ENCODE measurements at regions not wholly inside any gene's neighbourhood (a gene's known extent, or its start where the extent isn't known, plus 50 kb on each side); places are given as distances from the start of the nearest gene placed in this dataset.

GRCh38 chr4:77413766-77414165 is 191.9 kb upstream of the CXCL13 start:
- H3K27me3 ChIP-seq, result no peaks in the 10 kb centered on the region
- no peaks in the 10 kb centered on the region for H3K36me3 ChIP-seq
- no peak for TF ChIP-seq CTCF (IDR thresholded peaks at IDR 0.05)
- TF ChIP-seq EP300 (IDR thresholded peaks at IDR 0.05), result no peak
- WGBS, result 46% methylated on average over 3 of the region's 3 CpGs
- H3K27ac ChIP-seq, result no peak overlapping the region
- no peak for DNase-seq (ENCODE audit: low spot score in 2 of 2)
- H3K4me1 ChIP-seq, result no peaks in the 10 kb centered on the region
- no peak overlapping the region for H3K4me3 ChIP-seq
- no peaks in the 10 kb centered on the region for H3K9me3 ChIP-seq

- Histone ChIP-seq H3K4me3 (no peak overlapping the region), H3K9me3 (no peaks in the 10 kb centered on the region), H3K36me3 (no peaks in the 10 kb centered on the region), H3K27me3 (no peaks in the 10 kb centered on the region), H3K27ac (no peak overlapping the region), H3K4me1 (no peaks in the 10 kb centered on the region)
- no peak for DNase-seq (ENCODE audit: low spot score in 2 of 2)
- TF ChIP-seq POLR2A (IDR thresholded peaks at IDR 0.05) (no peak), POLR2AphosphoS5 (IDR thresholded peaks at IDR 0.05) (no peak), CTCF (IDR thresholded peaks at IDR 0.05) (no peak), EP300 (IDR thresholded peaks at IDR 0.05) (no peak)
Measured at GRCh38 chr4:77415689-77416088, 189.9 kb upstream of the CXCL13 start.

DNA sequence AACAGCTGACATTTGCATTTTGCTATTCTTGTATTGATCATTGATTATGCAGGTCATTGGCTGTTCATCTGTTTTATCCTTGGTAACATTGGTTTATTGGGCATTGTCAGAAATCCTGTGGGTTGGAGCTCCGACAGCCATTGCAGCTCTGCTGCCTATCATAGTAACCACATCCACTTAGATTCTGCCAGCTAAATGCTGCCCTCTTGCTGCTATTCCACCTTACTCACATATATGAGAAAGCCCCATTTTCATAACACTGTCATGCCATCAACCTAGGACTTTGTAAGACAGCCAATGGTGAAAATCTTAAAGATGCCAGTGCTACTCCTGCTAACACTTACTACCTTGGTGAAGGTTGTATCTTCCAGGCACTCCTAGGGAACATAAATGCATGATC is 187.3 kb upstream of the CXCL13 start:
- H3K36me3 ChIP-seq, result no peaks in the 10 kb centered on the region
- no peaks in the 10 kb centered on the region for H3K27me3 ChIP-seq
- no peaks in the 10 kb centered on the region for H3K9me3 ChIP-seq
- H3K27ac ChIP-seq, result no peak overlapping the region
- TF ChIP-seq POLR2AphosphoS5 (IDR thresholded peaks at IDR 0.05) (no peak), CTCF (IDR thresholded peaks at IDR 0.05) (peak in 1 of 2 donors; percentile 5)
- H3K4me3 ChIP-seq, result no peak overlapping the region
- DNase-seq (ENCODE audit: low spot score in 2 of 2), result no peak
- WGBS, result 40% methylated on average over 1 of the region's 1 CpG
- H3K4me1 ChIP-seq, result no peaks in the 10 kb centered on the region

DNA sequence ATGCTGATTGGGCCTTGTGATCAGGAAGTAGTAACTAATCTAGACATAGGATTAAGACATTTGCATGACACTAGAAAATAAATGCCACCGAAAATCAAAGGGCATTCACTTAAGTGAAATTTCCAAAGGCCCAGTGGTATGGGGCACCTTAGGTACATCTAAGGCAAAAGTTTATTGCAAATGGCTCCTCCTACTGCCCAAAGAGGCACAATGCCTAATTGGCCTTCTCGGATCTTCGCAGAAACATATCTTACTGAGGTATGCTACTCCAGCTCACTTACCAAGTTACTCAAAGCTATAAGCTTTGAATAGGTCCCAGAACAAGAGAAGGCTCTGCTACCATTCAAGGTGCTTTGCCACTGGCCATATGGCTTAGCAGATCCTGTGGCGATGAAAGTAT is 174.8 kb upstream of the CXCL13 start:
- no peak for DNase-seq (ENCODE audit: low spot score in 2 of 2)
- Histone ChIP-seq H3K27ac (no peak overlapping the region), H3K4me1 (peaks cover 9% of the 10 kb centered on the region), H3K9me3 (no peaks in the 10 kb centered on the region), H3K36me3 (no peaks in the 10 kb centered on the region), H3K4me3 (no peak overlapping the region), H3K27me3 (no peaks in the 10 kb centered on the region)
- TF ChIP-seq CTCF (IDR thresholded peaks at IDR 0.05) (no peak), POLR2AphosphoS5 (IDR thresholded peaks at IDR 0.05) (no peak), EP300 (IDR thresholded peaks at IDR 0.05) (no peak), POLR2A (IDR thresholded peaks at IDR 0.05) (no peak)
- WGBS, result 94% methylated on average over 4 of the region's 4 CpGs

DNA sequence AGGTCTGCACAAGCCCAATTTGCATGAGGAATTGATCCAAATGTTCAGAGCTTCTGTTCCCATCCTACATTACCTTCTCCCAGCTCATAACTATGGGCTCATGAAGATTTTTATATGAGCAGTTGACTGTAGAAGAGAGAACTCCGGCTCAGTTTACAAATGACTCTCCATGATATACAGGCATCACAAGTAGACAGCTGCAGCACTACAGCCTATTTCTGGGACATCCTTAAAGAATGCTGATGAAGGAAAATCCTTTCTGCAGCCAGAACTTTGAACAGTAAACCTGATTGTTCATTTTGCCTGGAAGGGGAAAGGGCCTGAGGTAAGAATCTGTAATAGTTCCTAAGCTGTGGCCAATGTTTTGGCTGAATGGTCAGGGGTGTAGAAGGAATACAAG is 174.1 kb upstream of the CXCL13 start:
- DNase-seq (ENCODE audit: low spot score in 2 of 2), result no peak
- TF ChIP-seq POLR2AphosphoS5 (IDR thresholded peaks at IDR 0.05) (no peak), CTCF (IDR thresholded peaks at IDR 0.05) (no peak), POLR2A (IDR thresholded peaks at IDR 0.05) (no peak), EP300 (IDR thresholded peaks at IDR 0.05) (no peak)
- H3K27ac ChIP-seq, result no peak overlapping the region
- H3K9me3 ChIP-seq, result no peaks in the 10 kb centered on the region
- no peaks in the 10 kb centered on the region for H3K36me3 ChIP-seq
- H3K4me3 ChIP-seq, result no peak overlapping the region
- 76% methylated on average over 1 of the region's 1 CpG for WGBS
- H3K4me1 ChIP-seq, result peaks cover 9% of the 10 kb centered on the region
- H3K27me3 ChIP-seq, result no peaks in the 10 kb centered on the region
